ENCODE measurements at regions not wholly inside any gene's neighbourhood (a gene's known extent, or its start where the extent isn't known, plus 50 kb on each side); places are given as distances from the start of the nearest gene placed in this dataset.
"Not testable (repeated sequence)": the region's sequence is repeated elsewhere in the genome, so short reads cannot be mapped to it uniquely, and the experiment has no call there.

DNA sequence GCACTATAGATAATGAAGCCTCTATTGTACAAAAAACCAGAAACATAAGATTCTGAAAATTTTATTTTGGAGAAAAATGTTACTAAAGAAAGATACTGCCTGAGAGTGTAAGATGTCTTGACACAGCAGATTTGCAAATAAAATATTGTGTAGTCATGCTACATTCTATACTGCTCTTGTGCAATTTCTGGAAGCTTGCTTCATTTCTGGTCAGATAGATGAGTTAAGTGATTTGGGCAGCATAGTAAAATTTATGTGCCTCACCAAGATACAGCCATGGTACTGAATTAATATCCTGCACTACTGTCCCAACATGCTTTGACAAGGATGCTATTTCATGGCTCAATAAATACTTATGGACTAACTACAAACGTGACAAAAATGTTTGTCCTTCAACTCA lies 55.1 kb upstream of the STARD13 start:
- DNase-seq (ENCODE audit: low read depth) = no peak

DNA sequence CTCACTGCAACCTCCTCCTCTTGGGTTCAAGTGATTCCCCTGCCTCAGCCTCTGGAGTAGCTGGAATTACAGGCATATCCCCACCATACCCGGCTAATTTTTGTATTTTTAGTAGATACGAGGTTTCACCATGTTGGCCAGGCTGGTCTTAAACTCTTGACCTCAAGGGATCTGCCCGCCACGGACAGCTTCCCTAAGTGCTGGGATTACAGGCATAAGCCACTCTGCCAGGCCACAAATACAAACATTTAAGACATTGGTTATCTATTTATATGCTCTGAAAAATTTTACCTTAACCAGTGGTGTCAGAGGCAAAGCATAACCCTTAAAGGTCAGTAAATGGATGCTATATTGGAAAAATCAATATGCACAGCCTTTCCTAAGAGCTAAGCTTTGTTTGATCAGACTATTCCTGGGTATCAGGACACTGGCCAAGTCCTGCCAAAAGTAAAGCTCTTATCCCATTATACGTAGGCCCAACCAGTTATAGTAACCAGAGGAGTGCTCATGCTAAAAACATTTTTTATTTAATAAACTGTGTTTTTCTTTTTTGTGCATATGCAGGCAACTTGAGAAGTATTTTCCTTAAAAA lies 56.4 kb upstream of the STARD13 start:
- DNase-seq (ENCODE audit: low read depth) = no peak

DNA sequence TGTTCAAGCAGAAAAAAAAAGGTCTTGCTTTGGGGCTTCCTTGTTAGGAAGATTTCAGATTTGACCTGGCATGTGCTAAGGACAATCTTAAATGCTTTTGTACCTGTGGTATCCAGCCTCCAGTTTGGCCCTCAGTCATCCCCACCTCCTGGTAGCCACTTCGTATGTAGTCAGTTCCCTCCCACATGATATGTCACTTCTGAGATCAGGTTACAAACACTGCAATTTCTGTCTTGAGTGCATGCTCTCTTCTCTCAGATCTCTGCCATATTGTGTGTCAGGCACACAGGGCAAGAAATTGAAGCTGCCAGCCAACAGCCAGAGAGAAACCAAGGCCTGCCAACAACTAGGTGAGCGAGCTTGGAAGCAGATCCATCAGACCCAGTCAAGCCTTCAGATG lies 60.3 kb upstream of the STARD13 start:
- no peak for DNase-seq (ENCODE audit: low read depth)

GRCh38 chr13:33347861-33348260 lies 62.3 kb upstream of the STARD13 start:
- no peak for DNase-seq (ENCODE audit: low read depth)

DNA sequence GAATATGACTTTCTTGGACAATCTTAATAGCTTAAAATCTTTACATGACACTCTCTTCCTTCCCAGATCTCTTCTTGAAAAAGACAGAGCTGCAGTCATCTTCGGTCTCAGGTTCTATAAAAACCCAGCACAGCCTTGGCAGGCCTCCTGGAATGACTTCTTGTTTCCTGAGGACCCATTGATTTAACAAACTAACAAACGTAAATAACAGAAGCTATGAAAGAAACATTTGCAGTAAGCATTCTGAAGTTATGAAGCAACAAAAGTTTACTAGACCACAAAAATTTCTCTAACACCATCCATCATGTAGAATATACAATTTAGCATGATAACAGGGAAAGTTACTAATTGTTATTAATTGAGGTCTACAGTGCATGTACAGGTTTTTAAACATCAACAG lies 62.8 kb upstream of the STARD13 start:
- DNase-seq (ENCODE audit: low read depth) = no peak

GRCh38 chr13:33349288-33349985 lies 63.9 kb upstream of the STARD13 start:
- no peak for DNase-seq (ENCODE audit: low read depth)

DNA sequence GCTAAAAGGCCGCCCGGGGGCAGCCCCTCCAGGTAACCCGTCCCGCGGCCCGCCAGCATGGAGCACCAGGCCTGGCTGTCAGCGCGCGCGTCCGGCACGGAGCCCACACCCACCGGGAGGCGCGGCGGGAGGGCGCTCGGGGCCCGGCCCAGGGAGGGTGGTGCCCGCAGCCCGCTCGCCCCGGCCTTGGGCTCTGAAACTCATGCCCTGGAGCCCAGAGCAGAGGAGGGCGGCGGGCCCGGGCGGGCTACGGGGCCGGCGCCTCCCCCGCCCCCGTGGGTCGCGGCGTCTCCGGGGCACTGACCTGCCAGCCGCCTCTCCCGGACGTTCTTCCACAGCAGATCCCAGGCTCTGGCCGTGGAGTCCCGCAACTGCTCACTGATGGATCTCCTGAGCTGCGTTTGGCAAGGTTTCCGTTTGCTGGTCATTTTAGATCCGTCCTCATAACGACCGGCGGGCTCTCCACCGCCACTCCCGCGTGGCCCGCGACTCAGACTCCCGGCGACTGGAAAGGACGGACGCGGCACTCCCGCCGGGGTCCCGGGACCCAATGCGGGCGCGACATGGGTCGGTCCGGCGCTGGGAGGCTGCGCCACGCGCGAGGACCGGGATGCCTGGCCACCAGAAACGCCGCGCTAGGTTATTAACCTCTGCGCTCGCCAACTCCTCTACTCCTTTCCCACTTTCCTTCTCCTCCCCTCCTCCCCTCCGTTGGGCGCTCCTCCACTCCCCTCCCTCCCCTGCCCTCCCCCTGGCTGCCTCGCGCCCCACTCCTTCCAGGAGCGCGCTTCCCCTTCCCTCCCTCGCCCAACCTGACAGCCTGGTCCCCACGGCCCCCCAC lies 64.7 kb upstream of the STARD13 start:
- no peak for DNase-seq (ENCODE audit: low read depth)

GRCh38 chr13:33351319-33351718 lies 65.8 kb upstream of the STARD13 start:
- no peak for DNase-seq (ENCODE audit: low read depth)

DNA sequence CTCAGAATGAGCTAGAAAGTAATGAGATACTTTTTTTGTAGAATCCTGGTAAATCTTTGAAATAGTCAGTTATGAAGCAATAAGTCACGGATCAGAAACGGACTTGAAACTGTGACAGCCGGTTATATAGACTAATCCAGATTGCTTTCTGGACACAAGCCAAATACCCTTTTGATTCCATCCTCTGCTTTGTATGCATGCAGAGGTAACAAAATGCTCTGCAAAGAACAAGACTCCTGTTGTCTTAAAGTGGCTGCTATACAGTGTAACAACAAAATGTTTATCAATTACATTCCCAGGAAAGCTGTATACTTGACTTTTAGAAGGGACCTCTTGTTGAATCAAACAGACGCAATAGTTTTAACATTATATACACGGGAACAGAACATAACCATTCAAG lies 66.5 kb upstream of the STARD13 start:
- no peak for DNase-seq (ENCODE audit: low read depth)

DNA sequence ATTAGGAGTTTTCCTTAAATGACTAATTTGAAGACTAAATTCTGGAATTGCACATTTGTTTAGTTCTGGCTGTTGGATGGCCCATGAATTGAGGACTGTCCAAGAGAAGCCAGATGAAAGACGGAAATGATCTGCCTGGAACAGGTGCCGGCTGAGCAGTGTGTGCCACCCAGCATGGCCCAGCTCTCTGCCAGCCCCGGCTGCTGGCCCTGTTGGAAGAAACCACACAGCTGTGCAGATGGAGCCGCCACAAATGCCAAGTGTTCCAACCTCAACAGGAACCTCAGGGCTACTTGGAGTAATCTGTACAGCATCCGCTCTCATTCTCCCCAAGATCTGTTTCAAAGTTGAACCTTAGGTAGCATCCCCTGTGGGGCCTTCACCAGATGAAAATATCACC lies 67.0 kb upstream of the STARD13 start:
- DNase-seq (ENCODE audit: low read depth) = no peak

GRCh38 chr13:33353210-33353609 lies 67.7 kb upstream of the STARD13 start:
- no peak for DNase-seq (ENCODE audit: low read depth)

GRCh38 chr13:33353646-33354045 lies 68.1 kb upstream of the STARD13 start:
- DNase-seq (ENCODE audit: low read depth) = no peak

GRCh38 chr13:33355201-33355895 lies 69.8 kb upstream of the STARD13 start:
- DNase-seq (ENCODE audit: low read depth) = no peak

DNA sequence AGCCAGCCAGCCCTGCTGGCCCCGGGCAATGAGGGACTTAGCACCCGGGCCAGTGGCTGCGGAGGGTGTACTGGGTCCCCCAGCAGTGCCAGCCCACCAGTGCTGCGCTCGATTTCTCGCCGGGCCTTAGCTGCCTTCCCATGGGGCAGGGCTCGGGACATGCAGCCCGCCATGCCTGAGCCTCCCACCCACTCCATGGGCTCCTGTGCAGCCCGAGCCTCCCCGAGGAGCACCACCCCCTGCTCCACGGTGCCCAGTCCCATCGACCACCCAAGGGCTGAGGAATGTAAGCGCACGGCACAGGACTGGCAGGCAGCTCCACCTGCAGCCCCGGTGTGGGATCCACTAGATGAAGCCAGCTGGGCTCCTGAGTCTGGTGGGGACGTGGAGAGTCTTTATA lies 72.5 kb upstream of the STARD13 start:
- DNase-seq (ENCODE audit: low read depth) = not testable (repeated sequence)

GRCh38 chr13:33362986-33363727 lies 77.6 kb upstream of the STARD13 start:
- DNase-seq (ENCODE audit: low read depth) = no peak

- DNase-seq (ENCODE audit: low read depth) = no peak
Observed at GRCh38 chr13:33364192-33364591, 78.6 kb upstream of the STARD13 start.

DNA sequence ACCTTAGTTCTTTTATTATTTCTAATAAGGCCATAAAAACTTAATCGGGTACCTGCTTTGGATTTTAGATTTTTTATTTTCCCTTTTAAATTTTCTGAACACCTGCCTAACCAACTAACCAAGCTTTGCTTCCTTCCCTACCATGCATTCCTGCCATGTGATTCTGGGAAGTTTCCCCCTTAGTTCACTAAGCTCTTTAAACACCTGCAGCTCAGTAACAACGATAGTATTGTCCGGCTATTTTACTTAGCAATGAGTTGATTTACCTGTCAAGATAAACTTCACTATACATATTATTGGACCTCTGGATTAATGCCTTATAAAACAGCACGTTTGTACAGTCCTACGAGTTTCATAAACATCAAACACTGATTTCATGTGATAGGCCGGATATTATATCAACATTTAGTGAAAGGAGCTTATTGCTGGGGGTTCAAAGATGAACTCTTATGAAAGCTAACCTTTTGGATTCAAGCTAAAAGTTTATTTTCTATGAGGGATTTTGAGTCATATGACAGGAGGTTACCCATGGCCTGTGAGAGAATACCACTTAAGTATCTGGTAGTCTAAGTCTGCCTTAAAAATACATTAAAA lies 81.0 kb upstream of the STARD13 start:
- DNase-seq (ENCODE audit: low read depth) = no peak

GRCh38 chr13:33367171-33367895 lies 81.8 kb upstream of the STARD13 start:
- no peak for DNase-seq (ENCODE audit: low read depth)

GRCh38 chr13:33367926-33368325 lies 82.4 kb upstream of the STARD13 start:
- no peak for DNase-seq (ENCODE audit: low read depth)

DNA sequence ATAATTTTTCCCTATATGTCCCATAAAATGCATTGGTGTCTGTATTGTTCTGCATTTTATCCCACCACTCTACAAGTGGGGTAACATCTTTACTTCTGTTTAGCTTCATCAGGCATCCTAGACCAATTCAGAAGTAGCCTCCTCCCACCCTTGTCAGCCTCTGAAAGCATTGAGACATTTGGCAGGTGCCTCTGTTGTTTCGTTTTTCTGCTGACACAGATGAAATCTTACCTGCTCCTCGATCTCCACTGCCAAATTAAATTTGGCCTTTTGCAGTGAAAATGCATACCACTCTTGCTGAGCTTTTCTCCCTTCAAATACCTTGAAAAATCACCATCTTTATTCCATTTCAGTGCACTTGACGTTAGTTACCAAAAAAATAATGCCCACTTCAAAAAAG lies 83.5 kb upstream of the STARD13 start:
- no peak for DNase-seq (ENCODE audit: low read depth)

Measured in T follicular helper cell (primary cell).